GM12878 (cell line): ENCODE measurements at regions not wholly inside any gene's neighbourhood (a gene's known extent, or its start where the extent isn't known, plus 50 kb on each side); places are given as distances from the start of the nearest gene placed in this dataset.

Experiments used
- ATAC-seq: fragments of 200-7000 bp; cut with Tn5 transposase; 3 replicates; pipeline ENCODE4 v1.9.1; 2020; ENCODE audit warnings: mild to moderate bottlenecking, moderate library complexity
- BruUV-seq: library from RNA; stranded (reverse); fragments of 400-500 nt; replicated peaks from 2 replicates; lab custom pipeline; 2021; lab: Mats Ljungman, UMichigan
- CTCF ChIA-PET: fragments of 300-600 bp; sonication (Branson Sonifier 250); formaldehyde crosslinking; extraction: SDS; loops from one replicate; lab custom pipeline; 2021; ENCODE audit warnings: inconsistent platforms; lab: Yijun Ruan, JAX
- POLR2A ChIA-PET: fragments of 350-600 bp; formaldehyde crosslinking; extraction: SDS; loops from one replicate; lab custom pipeline; 2021; ENCODE audit warnings: inconsistent platforms; lab: Charles Lee
- RAD21 ChIA-PET: fragments of 300-600 bp; sonication (Branson Sonifier 250); formaldehyde crosslinking; loops from one replicate; lab custom pipeline; 2023; ENCODE audit warnings: antibody characterized with exemption; ENCODE audit not compliant: unreplicated experiment; lab: Charles Lee
- SMC1A ChIA-PET: fragments of 300-600 bp; sonication (Branson Sonifier 250); formaldehyde crosslinking; loops from one replicate; lab custom pipeline; 2023; ENCODE audit not compliant: unreplicated experiment, uncharacterized antibody; lab: Charles Lee
- DNase-seq: peaks from one replicate; pipeline ENCODE4 v3.0.0-alpha.2; 2011; ENCODE audit warnings: low read depth, low spot score
- FAIRE-seq: peaks from 3 replicates; lab custom pipeline; 2011; peaks lifted over from hg19 to GRCh38; lab: Jason Lieb, UNC
- H2AFZ ChIP-seq: 2 replicates; pipeline ENCODE4 v1.6.0; 2011; ENCODE audit warnings: low read depth, low read length, control low read depth; ENCODE audit not compliant: control insufficient read depth
- H3K27ac ChIP-seq: 2 replicates; pipeline ENCODE4 v1.5.1; 2011; ENCODE audit warnings: control low read depth; ENCODE audit not compliant: control insufficient read depth, insufficient read depth
- H3K27me3 ChIP-seq, 2 experiments: replicated peaks in 1 of 2; 2 replicates each; pipeline versions ENCODE4 v1.6.0 to v1.6.1; 2011; ENCODE audit warnings: low read length in 1 of 2; ENCODE audit not compliant: control insufficient read depth in 2 of 2, insufficient read depth in 2 of 2
- H3K36me3 ChIP-seq, 2 experiments: 2 replicates each; pipeline ENCODE4 v1.5.1; 2011; ENCODE audit warnings: low read length in 1 of 2; ENCODE audit not compliant: control insufficient read depth in 2 of 2, insufficient read depth in 2 of 2
- H3K4me1 ChIP-seq: 2 replicates; pipeline ENCODE4 v1.6.1; 2011; ENCODE audit warnings: mild to moderate bottlenecking, low read length, moderate library complexity, mixed read lengths; ENCODE audit not compliant: control insufficient read depth, insufficient read depth
- H3K4me2 ChIP-seq: 2 replicates; pipeline ENCODE4 v1.6.0; 2011; ENCODE audit warnings: control low read depth; ENCODE audit not compliant: control insufficient read depth, insufficient read depth
- H3K4me3 ChIP-seq: fragments of 200-600 bp; sonication (generic); 2 replicates; pipeline ENCODE4 v1.5.1; 2016
- H3K79me2 ChIP-seq: 2 replicates; pipeline ENCODE4 v1.6.0; 2011; ENCODE audit warnings: low read length; ENCODE audit not compliant: control insufficient read depth, insufficient read depth
- H3K9ac ChIP-seq: 2 replicates; pipeline ENCODE4 v1.8.0; 2011; ENCODE audit warnings: low read length, control low read depth, mixed read lengths; ENCODE audit not compliant: control insufficient read depth, insufficient read depth
- H3K9me3 ChIP-seq: replicated peaks from 3 replicates; pipeline ENCODE4 v1.5.1; 2011; ENCODE audit warnings: mild to moderate bottlenecking, low read length; ENCODE audit not compliant: control insufficient read depth, insufficient read depth
- H4K20me1 ChIP-seq: 2 replicates; pipeline ENCODE4 v1.6.0; 2011; ENCODE audit not compliant: control insufficient read depth, insufficient read depth
- ELK1 ChIP-seq: IDR thresholded peaks from 2 replicates; pipeline ENCODE4 v1.6.1; 2012; ENCODE audit warnings: low read depth, low read length, improper control_type of control experiment
- FOS ChIP-seq: IDR thresholded peaks from 3 replicates; pipeline ENCODE4 v1.6.1; 2011; ENCODE audit warnings: borderline replicate concordance; ENCODE audit not compliant: insufficient read length; ENCODE audit errors: extremely low read depth
- GABPA ChIP-seq: IDR thresholded peaks from 2 replicates; pipeline ENCODE4 v1.6.1; 2014; ENCODE audit warnings: antibody characterized with exemption, low read depth, mild to moderate bottlenecking, inconsistent platforms
- KDM1A ChIP-seq: fragments of 200-600 bp; sonication (generic); IDR thresholded peaks from 2 replicates; pipeline ENCODE4 v1.6.1; 2016; ENCODE audit warnings: borderline replicate concordance
- SIX5 ChIP-seq: IDR thresholded peaks from 2 replicates; pipeline ENCODE4 v1.6.1; 2011; ENCODE audit warnings: mild to moderate bottlenecking, low read depth, low read length, moderate library complexity; ENCODE audit not compliant: severe bottlenecking
- SMC3 ChIP-seq: IDR thresholded peaks from 2 replicates; pipeline ENCODE4 v1.6.1; 2011; ENCODE audit warnings: low read length, improper control_type of control experiment, borderline replicate concordance
- ZSCAN29 ChIP-seq: fragments of 450-650 bp; IDR thresholded peaks from 2 replicates; pipeline ENCODE4 v1.6.1; 2017; ENCODE audit warnings: mild to moderate bottlenecking, moderate library complexity
- ZZZ3 ChIP-seq: IDR thresholded peaks from 2 replicates; pipeline ENCODE4 v1.6.1; 2011; ENCODE audit warnings: low read depth; ENCODE audit not compliant: control insufficient read depth, insufficient read length
- WGBS: methylation state at CpG from one replicate; pipeline ENCODE4 v1.1.6; 2016; ENCODE audit warnings: low lambda C conversion rate; ENCODE audit not compliant: insufficient replicate concordance, insufficient coverage; ENCODE audit errors: missing lambda C conversion rate; 5-methylcytosine and 5-hydroxymethylcytosine counted together
- in situ Hi-C: fragments of 300-500 bp; cut with MboI; formaldehyde crosslinking; loops from 9 replicates; pipeline ENCODE4 v1.14.3; 2018; ENCODE audit warnings: mixed read lengths
- intact Hi-C: fragments of 100-400 bp; cut with micrococcal nuclease; formaldehyde crosslinking; loops from one replicate; pipeline ENCODE4 v1.14.2; 2022; ENCODE audit not compliant: unreplicated experiment
- TF ChIP-seq, protein P1 (sequence below): IDR thresholded peaks from 2 replicates; pipeline ENCODE4 v1.6.1; 2012; ENCODE audit warnings: low read length, inconsistent platforms
- TF ChIP-seq, protein P2 (sequence below), 3 experiments: IDR thresholded peaks in 2 of 3; conservative IDR thresholded peaks in 1 of 3; 2 replicates each; pipeline ENCODE4 v1.5.1; 2011; ENCODE audit warnings: low read depth in 3 of 3, low read length in 3 of 3, mild to moderate bottlenecking in 3 of 3, control low read depth in 2 of 3, moderate library complexity in 2 of 3, inconsistent platforms in 1 of 3, mixed read lengths in 1 of 3; ENCODE audit not compliant: control insufficient read depth in 2 of 3, insufficient read depth in 1 of 3; ENCODE audit errors: extremely low read depth in 1 of 3
- TF ChIP-seq, protein P3 (sequence below): fragments of 150-350 bp; IDR thresholded peaks from 2 replicates; pipeline ENCODE4 v1.6.1; 2014; ENCODE audit warnings: mild to moderate bottlenecking, low read depth, low read length

- no peak for DNase-seq
- Histone ChIP-seq H3K27me3 (peaks cover 0 to 5% of the 10 kb centered on the region in 2 experiments; a peak in 1 of 4 replicates), H2AFZ (no peak overlapping the region), H3K9me3 (no peaks in the 10 kb centered on the region; the same call in 2 of the 3 replicates), H3K27ac (no peak overlapping the region), H3K4me3 (no peak overlapping the region), H3K79me2 (no peaks in the 10 kb centered on the region), H3K4me1 (no peaks in the 10 kb centered on the region), H3K4me2 (no peak overlapping the region), H3K9ac (no peak overlapping the region), H4K20me1 (no peaks in the 10 kb centered on the region), H3K36me3 (no peaks in the 10 kb centered on the region)
- no peak for ATAC-seq
- intact Hi-C loops (loop anchor here (1.0 kb wide), 1 partner anchor 60 kb away; no protein-coding TSS in a partner anchor), in situ Hi-C loops (no loop called here)
- TF ChIP-seq SMC3 (no peak), ELK1 (no peak), ZZZ3 (no peak), ZSCAN29 (no peak), KDM1A (no peak), FOS (no peak), GABPA (no peak), SIX5 (no peak)
- TF ChIP-seq, protein P1, sequence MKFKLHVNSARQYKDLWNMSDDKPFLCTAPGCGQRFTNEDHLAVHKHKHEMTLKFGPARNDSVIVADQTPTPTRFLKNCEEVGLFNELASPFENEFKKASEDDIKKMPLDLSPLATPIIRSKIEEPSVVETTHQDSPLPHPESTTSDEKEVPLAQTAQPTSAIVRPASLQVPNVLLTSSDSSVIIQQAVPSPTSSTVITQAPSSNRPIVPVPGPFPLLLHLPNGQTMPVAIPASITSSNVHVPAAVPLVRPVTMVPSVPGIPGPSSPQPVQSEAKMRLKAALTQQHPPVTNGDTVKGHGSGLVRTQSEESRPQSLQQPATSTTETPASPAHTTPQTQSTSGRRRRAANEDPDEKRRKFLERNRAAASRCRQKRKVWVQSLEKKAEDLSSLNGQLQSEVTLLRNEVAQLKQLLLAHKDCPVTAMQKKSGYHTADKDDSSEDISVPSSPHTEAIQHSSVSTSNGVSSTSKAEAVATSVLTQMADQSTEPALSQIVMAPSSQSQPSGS: no peak
- TF ChIP-seq, protein P2, sequence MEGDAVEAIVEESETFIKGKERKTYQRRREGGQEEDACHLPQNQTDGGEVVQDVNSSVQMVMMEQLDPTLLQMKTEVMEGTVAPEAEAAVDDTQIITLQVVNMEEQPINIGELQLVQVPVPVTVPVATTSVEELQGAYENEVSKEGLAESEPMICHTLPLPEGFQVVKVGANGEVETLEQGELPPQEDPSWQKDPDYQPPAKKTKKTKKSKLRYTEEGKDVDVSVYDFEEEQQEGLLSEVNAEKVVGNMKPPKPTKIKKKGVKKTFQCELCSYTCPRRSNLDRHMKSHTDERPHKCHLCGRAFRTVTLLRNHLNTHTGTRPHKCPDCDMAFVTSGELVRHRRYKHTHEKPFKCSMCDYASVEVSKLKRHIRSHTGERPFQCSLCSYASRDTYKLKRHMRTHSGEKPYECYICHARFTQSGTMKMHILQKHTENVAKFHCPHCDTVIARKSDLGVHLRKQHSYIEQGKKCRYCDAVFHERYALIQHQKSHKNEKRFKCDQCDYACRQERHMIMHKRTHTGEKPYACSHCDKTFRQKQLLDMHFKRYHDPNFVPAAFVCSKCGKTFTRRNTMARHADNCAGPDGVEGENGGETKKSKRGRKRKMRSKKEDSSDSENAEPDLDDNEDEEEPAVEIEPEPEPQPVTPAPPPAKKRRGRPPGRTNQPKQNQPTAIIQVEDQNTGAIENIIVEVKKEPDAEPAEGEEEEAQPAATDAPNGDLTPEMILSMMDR (IDR thresholded peaks at IDR 0.05 in 2 of 3, conservative IDR thresholded peaks at IDR 0.05 in 1 of 3; ENCODE audit: control insufficient read depth in 2 of 3, extremely low read depth in 1 of 3, insufficient read depth in 1 of 3, low read depth in 3 of 3, low read length in 3 of 3): no peak
- TF ChIP-seq, protein P3, sequence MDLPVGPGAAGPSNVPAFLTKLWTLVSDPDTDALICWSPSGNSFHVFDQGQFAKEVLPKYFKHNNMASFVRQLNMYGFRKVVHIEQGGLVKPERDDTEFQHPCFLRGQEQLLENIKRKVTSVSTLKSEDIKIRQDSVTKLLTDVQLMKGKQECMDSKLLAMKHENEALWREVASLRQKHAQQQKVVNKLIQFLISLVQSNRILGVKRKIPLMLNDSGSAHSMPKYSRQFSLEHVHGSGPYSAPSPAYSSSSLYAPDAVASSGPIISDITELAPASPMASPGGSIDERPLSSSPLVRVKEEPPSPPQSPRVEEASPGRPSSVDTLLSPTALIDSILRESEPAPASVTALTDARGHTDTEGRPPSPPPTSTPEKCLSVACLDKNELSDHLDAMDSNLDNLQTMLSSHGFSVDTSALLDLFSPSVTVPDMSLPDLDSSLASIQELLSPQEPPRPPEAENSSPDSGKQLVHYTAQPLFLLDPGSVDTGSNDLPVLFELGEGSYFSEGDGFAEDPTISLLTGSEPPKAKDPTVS: no peak
- 31% methylated on average over 3 of the region's 5 CpGs for WGBS
- BruUV-seq: no TSS peak
- FAIRE-seq: no peak
- ChIA-PET SMC1A (interaction anchor here (0.9 to 3.7 kb wide), 5 partner anchors 51 to 228 kb away, joined by 3 to 15 read pairs (median 3); no protein-coding TSS in a partner anchor), CTCF (interaction anchor here (0.6 to 2.9 kb wide), 4 partner anchors 61 to 519 kb away, joined by 3 to 24 read pairs (median 3); no protein-coding TSS in a partner anchor), POLR2A (no interaction called here), RAD21 (interaction anchor here (0.7 to 1.7 kb wide), 11 partner anchors 11 to 229 kb away, joined by 3 to 8 read pairs (median 4); no protein-coding TSS in a partner anchor)
Measured at GRCh38 chr10:118970770-118971169, 58.7 kb upstream of the NANOS1 start.
